ENCODE measurements at regions not wholly inside any gene's neighbourhood (a gene's known extent, or its start where the extent isn't known, plus 50 kb on each side); places are given as distances from the start of the nearest gene placed in this dataset.

DNA sequence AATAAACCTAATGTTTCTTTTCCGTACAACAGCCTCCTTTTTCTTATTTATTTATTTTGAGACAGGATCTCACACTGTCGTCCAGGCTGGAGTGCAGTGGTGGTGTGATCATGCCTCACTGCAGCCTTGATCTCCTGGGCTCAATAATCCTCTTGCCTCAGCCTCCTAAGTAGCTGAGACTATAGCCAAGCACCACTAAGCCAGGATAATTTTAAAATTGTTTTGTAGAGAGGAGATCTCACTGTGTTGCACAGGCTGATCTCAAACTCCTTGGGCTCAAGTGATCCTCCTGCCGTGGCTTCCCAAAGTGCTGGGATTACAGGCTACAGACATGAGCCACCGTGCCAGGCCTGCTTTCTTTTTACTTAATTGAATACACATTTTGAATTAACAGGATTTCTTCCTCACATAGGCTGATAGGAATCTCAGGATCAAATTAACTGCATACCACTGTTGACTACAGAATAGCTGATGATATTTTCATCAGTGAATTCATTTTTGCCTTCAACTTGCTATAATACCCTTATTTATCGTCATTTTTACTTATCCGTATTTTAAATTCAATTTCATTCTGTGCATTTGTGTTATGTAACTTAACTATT lies 2010.5 kb downstream of the NCAM2 start:
- Mint-ChIP-seq H3K27me3 (ENCODE audit: unreplicated experiment) (no peaks in the 10 kb centered on the region), H3K36me3 (ENCODE audit: insufficient read depth, unreplicated experiment) (no peaks in the 10 kb centered on the region), H3K4me1 (ENCODE audit: low read depth, unreplicated experiment) (no peaks in the 10 kb centered on the region), H3K27ac (ENCODE audit: unreplicated experiment) (no peak overlapping the region), H3K4me3 (ENCODE audit: low read depth, unreplicated experiment) (no peak overlapping the region), H3K9me3 (ENCODE audit: low read depth, unreplicated experiment) (peaks cover 3% of the 10 kb centered on the region)
- TF ChIP-seq, protein P1, sequence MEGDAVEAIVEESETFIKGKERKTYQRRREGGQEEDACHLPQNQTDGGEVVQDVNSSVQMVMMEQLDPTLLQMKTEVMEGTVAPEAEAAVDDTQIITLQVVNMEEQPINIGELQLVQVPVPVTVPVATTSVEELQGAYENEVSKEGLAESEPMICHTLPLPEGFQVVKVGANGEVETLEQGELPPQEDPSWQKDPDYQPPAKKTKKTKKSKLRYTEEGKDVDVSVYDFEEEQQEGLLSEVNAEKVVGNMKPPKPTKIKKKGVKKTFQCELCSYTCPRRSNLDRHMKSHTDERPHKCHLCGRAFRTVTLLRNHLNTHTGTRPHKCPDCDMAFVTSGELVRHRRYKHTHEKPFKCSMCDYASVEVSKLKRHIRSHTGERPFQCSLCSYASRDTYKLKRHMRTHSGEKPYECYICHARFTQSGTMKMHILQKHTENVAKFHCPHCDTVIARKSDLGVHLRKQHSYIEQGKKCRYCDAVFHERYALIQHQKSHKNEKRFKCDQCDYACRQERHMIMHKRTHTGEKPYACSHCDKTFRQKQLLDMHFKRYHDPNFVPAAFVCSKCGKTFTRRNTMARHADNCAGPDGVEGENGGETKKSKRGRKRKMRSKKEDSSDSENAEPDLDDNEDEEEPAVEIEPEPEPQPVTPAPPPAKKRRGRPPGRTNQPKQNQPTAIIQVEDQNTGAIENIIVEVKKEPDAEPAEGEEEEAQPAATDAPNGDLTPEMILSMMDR (IDR thresholded peaks at IDR 0.05; ENCODE audit: unreplicated experiment), result no peak
- CTCF ChIA-PET, result no interaction called here
- BruUV-seq (replicated peaks), result no TSS peak
- DNase-seq, result no peak
- intact Hi-C loops (cut with micrococcal nuclease; ENCODE audit: unreplicated experiment), result no loop called here

DNA sequence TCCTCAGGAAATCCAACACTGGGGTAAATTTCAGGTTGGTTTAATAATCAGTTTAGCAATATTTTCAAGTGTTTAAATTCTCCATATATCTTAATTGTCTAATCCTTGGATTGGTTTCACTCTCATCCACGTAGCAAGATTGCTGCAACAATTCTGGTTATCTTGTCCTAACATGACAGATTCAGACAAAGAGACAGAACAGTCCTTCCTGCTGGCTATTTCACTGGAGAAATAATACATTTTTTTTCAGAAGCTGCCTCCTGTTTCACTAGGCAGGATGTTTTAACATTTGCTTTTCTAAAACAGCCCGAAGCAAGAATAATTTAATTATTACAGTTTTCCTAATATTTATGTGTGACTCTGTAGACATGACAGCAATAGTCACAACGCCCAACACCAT lies 2011.2 kb downstream of the NCAM2 start:
- CTCF ChIA-PET, result no interaction called here
- Mint-ChIP-seq H3K36me3 (ENCODE audit: insufficient read depth, unreplicated experiment) (no peaks in the 10 kb centered on the region), H3K27ac (ENCODE audit: unreplicated experiment) (no peak overlapping the region), H3K4me3 (ENCODE audit: low read depth, unreplicated experiment) (no peak overlapping the region), H3K4me1 (ENCODE audit: low read depth, unreplicated experiment) (no peaks in the 10 kb centered on the region), H3K27me3 (ENCODE audit: unreplicated experiment) (no peaks in the 10 kb centered on the region), H3K9me3 (ENCODE audit: low read depth, unreplicated experiment) (peaks cover 8% of the 10 kb centered on the region)
- intact Hi-C loops (cut with micrococcal nuclease; ENCODE audit: unreplicated experiment), result no loop called here
- TF ChIP-seq, protein P1 (IDR thresholded peaks at IDR 0.05; ENCODE audit: unreplicated experiment), result no peak
- no peak for DNase-seq
- BruUV-seq (replicated peaks), result no TSS peak

DNA sequence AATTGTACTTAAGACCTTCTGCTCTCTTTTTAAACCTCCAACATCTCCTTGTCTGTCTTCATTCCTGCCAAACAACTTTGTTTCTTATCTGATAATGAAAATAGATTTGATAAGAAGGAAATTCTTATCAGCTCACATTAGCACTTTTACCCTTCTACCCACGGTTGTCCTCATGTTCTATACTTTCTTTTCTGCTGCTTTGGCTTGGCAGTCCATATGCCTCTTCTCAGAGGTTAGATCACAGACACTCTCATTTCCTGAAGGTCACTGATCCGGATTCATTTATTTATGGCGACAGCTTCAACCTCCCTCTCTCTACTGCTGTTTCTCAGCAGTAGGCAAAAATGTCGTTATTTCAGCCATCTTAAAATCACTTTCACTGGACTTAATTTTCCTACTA lies 2015.8 kb downstream of the NCAM2 start:
- TF ChIP-seq, protein P1 (IDR thresholded peaks at IDR 0.05; ENCODE audit: unreplicated experiment), result no peak
- DNase-seq, result no peak
- H3K36me3 Mint-ChIP-seq (ENCODE audit: insufficient read depth, unreplicated experiment), result peaks cover 5% of the 10 kb centered on the region
- CTCF ChIA-PET, result no interaction called here
- no peaks in the 10 kb centered on the region for H3K27me3 Mint-ChIP-seq (ENCODE audit: unreplicated experiment)
- no TSS peak for BruUV-seq (replicated peaks)
- H3K4me1 Mint-ChIP-seq (ENCODE audit: low read depth, unreplicated experiment), result no peaks in the 10 kb centered on the region
- H3K27ac Mint-ChIP-seq (ENCODE audit: unreplicated experiment), result no peak overlapping the region
- H3K9me3 Mint-ChIP-seq (ENCODE audit: low read depth, unreplicated experiment), result peaks cover 12% of the 10 kb centered on the region
- intact Hi-C loops (cut with micrococcal nuclease; ENCODE audit: unreplicated experiment), result no loop called here
- no peak overlapping the region for H3K4me3 Mint-ChIP-seq (ENCODE audit: low read depth, unreplicated experiment)

DNA sequence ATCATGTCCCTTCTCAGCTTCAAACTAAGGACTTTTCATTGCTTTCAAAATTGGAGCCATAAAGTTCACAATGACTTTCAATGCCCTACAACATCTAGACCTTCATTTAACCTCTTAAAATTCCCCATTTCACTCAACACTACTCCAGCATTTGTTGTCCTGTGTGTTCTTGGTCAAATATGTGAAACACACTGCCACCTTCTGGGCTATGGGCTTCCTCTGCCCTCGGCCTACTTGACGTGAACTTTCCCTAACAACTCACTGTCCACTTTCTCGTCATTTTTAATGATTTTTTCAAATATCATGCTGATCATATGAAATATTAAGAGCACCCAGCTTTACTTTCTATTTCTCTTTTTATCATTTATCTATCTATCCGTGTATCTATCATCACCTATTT lies 2018.4 kb downstream of the NCAM2 start:
- DNase-seq, result no peak
- CTCF ChIA-PET, result no interaction called here
- intact Hi-C loops (cut with micrococcal nuclease; ENCODE audit: unreplicated experiment), result no loop called here
- TF ChIP-seq, protein P1 (IDR thresholded peaks at IDR 0.05; ENCODE audit: unreplicated experiment), result no peak
- H3K4me3 Mint-ChIP-seq (ENCODE audit: low read depth, unreplicated experiment), result no peak overlapping the region
- no peak overlapping the region for H3K27ac Mint-ChIP-seq (ENCODE audit: unreplicated experiment)
- no peaks in the 10 kb centered on the region for H3K27me3 Mint-ChIP-seq (ENCODE audit: unreplicated experiment)
- BruUV-seq (replicated peaks), result no TSS peak
- H3K9me3 Mint-ChIP-seq (ENCODE audit: low read depth, unreplicated experiment), result peaks cover 15% of the 10 kb centered on the region
- H3K36me3 Mint-ChIP-seq (ENCODE audit: insufficient read depth, unreplicated experiment), result peaks cover 5% of the 10 kb centered on the region
- H3K4me1 Mint-ChIP-seq (ENCODE audit: low read depth, unreplicated experiment), result no peaks in the 10 kb centered on the region

All from Calu3 (cell line).